GM18858 (cell line): ENCODE measurements at regions not wholly inside any gene's neighbourhood (a gene's known extent, or its start where the extent isn't known, plus 50 kb on each side); places are given as distances from the start of the nearest gene placed in this dataset.

Experiments used
- ATAC-seq: cut with Tn5 transposase; IDR thresholded peaks from one replicate; pipeline ENCODE4 v1.9.1; 2021; ENCODE audit not compliant: unreplicated experiment

GRCh38 chr6:121499666-121500065 lies 64.2 kb downstream of the GJA1 start:
- no peak for ATAC-seq

DNA sequence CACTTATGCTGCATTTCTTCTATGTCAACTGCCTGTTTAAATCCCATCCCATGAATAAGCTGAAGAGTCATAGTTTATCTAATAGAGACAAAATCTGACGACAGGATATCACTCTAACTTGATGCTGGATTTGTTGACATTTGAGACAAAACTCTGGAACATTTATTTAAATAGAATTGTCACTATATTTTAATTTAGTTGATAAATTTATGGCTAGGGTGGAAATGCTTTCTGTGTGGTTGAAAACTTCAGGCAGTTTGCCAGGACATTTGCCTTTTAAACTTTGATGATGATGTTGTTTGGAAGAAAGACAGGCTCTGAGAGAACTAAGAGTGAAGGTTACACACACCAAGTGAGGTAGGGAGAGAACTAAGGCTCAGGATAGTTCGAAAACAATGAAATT lies 68.1 kb downstream of the GJA1 start:
- no peak for ATAC-seq

DNA sequence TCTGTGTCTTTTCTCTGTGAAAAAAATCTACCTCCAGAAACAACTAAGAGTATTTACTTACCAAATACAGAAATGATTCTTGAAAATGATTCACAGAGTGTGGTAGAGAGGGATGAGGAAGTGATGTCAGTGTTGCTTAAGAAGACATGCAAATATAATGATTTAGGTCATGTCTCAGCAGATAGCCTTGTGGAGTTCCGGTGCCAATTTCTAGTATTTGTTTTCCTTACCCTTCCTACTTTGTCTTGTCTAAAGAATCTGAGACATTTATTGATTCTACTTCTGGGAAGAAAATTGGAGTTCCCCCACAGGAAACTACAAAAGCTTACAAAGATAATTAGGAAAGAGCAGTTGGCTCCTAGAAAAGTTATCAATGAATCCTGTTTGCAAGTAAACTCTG lies 68.8 kb downstream of the GJA1 start:
- no peak for ATAC-seq

DNA sequence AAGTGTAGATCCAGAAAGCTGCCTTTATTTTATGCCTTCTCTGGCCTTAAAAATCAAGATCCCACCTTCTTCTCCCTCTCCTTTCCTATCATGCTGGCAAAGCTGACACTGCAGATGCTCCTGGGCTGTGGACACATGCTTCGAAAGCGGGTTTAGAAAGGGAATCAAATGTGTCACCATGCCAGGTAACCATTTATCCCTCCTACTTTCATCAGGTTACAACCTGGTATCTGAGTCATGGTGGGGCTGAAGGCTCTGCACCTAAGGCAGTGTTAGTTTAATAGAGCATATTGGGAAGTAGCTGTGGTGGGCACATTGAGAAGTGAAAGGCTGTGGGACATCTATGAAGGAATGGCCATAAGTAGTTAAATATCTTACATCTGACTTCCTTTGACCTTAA lies 69.8 kb downstream of the GJA1 start:
- ATAC-seq, result no peak

DNA sequence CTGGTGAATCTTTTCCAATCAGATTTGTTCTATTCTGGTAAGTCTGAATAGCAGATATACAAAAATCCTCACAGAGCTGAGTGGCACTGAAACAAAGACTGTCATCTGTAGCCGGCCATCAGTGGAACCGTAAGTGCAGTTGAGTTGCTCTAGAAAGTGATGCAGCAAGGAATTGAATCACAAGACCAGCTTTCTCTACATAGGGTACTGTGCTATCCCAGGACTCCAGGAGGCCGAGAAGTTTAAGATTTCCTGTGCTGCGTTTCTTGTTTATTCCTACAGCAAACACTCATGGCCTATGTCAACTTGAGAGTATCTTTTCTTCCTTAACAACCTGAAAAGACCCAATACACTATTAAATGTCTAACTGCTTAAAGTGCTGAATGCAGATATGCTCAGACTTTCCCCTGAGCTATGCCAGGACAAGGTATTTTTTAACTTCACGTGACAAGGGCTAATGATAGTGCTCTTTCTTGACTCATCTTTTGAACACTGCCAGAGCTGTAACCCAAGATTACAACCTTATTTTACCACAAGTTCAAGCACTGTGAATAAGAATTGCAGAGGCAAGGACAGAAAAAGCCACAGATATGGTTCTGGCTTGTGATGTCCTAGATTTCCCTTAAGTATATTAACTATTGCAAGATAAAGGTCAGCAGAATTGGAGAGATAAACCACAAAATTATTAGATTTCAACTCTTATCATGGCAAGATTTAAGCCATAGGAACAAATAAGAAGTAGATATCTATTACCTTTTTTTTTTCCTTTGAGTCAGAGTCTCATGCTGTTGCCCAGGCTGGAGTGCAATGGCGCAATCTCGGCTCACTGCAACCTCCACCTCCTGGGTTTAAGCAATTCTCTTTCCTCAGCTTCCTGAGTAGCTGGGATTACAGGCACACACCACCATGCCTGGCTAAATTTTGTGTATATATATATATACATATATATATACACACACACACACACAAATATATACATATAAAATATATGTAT lies 71.6 kb downstream of the GJA1 start:
- no peak for ATAC-seq

- ATAC-seq, result no peak
These were observed 75.2 kb downstream of the GJA1 start for GRCh38 chr6:121510568-121511177.

DNA sequence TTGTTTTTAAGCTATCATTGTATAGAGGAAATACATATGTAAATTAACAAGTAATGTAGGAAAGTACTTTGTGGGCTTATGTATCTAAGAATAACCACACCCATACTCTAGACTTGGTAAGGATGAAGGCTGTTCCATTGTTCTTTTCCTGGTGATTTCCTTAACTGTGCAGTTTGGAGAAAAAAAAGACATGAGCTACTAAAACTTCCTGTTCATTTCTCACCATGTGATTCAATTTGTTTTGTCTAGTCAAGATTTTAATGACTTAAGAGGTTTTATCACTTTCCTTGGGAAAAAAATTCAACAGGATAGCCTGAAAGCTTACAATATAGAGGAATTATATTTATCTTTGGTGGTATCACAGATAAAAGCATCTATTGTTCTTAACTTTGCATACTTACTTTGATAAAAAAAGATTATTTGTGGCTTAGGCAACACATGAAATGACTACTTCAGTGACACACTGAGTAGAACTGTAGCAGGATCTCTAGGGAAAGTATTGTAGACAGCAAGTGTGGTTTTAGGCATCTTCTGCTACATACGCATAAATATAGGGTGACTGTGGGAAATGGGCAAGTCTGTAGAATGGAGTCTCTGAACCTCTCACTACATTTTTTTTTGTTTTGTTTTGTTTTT lies 80.3 kb downstream of the GJA1 start:
- ATAC-seq, result no peak

DNA sequence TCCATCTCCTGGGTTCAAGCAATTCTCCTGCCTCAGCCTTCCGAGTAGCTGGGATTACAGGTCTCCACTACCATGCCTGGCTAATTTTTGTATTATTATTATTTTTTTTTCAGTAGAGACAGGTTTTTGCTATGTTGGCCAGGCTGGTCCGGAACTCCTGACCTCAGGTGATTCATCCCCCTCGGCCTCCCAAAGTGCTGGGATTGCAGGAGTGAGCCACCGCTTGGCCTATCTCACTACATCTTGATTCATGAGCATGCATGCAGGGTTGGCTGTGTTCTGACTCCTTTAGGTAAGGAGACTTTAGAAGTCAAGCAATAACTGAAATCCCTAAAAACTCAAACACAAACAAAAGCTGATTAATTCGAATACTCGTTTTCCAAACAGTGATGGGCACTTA lies 80.9 kb downstream of the GJA1 start:
- ATAC-seq, result no peak

DNA sequence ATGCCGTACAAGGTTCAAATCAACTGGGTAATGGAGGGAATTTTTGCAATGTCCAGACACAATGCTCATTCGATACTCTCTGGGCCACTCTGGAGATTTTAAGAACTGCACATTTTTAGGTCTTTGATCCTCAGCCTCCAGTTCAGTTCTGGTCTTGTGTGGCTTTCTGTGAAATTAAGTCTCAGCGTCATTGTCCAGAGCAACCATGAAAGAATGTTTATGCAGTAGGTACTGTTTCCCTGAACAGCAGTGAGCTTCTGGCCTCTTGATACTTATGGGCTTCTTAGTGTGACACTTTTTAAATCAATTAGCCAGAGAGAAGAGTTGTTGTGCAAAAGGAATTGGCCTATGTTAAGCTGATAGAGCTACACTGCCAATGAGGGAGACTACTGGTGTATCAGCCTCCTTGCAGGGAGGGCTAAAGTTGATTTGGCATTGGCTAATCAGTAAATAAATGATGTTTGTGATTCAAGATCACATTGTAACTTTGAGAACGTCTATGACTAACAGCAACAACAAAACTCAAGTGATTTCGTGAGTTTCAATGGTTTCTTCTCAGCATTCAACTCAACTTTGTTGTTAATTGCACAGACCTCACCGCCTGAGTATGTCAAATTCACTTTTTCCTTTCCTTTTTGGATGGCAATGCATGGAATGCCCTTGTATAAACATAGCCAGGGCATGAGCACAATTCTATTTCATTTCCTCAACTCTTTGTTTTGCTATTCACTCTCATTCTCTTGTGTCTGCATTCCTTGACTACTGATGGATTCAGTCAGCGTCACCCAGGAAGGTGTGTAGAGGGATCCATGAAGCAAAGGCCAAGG lies 85.1 kb downstream of the GJA1 start:
- ATAC-seq, result no peak

DNA sequence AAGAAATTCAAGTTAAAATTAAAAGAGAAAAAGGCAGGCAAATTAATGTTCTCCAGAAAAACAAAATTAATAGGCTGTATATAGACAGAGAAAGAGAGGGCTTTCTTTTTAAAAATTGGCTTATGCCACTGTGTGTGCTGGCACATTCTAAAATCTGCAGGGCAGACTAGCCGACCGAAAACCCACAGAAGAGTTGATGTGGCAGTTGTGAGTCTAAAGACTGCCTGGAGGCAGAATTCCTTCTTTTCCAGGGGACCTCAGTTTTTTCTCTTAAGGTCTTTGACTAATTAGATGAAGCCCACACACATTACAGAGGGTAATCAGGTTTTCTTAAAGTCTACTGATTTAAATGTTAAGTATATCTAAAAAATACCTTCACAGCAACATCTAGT lies 85.7 kb downstream of the GJA1 start:
- ATAC-seq, result no peak

DNA sequence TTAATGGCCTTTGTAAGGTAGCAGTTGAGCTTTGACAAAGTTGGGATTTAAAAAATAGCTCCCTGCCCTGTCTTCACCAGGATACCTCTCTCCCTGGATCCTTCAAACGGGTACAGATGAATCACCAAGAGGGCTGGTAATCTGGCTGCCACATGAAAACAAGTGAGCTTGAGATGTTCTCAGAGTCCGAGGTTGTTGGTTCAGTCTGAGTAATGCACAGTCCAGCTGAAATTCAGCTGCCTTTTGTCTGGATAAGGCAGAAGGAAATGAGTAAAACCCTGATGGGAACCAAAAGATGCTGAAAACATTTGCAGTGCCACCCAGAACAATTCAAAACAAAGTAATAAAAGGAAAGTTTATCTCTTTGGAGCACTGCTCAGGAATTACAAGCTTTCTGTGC lies 86.8 kb downstream of the GJA1 start:
- ATAC-seq, result no peak

GRCh38 chr6:121522771-121523386 lies 87.4 kb downstream of the GJA1 start:
- ATAC-seq, result no peak

GRCh38 chr6:121523628-121524027 lies 88.2 kb downstream of the GJA1 start:
- ATAC-seq, result no peak

GRCh38 chr6:121526282-121526681 lies 90.8 kb downstream of the GJA1 start:
- no peak for ATAC-seq

DNA sequence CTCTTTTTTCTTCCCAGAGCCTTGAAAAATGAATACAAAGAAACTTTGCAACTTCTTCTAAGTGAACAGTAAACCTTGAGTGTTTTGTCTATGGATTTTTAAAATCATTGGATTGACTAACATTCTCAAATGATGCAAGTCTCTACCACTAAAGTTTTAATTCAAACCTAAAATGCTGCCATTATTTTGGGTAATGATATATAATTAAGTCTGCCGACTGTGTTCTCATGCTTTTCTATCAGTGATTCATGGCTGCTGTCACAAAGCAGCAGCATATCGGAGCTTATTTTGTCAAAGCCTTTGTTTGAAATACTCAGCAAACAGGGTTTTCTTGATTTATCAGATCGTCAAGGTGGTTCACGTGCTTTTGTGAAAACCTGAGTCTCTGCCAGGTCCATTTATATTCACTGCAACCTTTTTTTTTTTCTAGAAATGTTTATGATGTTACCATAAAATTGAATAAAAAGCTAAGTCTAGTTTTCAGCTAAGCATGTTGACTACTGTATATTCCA lies 96.3 kb downstream of the GJA1 start:
- ATAC-seq, result no peak

- no peak for ATAC-seq
These were observed 97.9 kb downstream of the GJA1 start for GRCh38 chr6:121533321-121533841.

DNA sequence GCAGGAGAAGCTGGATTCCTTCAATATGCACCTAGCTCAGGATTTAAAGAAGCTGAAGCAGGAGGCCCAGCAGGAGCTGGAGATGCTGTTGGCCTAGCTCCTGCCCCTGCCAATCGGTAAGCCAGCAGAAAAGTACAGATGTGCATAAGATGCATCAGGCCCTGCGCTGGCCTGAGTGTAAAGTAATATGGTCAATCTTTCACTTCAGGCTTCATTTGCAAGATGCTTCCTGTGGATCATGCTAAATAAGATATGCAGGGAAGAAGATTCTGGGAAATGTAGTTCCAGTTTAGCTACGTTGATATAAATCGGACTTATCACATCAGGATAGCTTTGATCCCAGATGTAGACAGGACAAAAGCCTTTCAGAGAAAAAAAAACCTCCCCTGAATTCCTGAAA lies 100.3 kb downstream of the GJA1 start:
- ATAC-seq, result no peak

DNA sequence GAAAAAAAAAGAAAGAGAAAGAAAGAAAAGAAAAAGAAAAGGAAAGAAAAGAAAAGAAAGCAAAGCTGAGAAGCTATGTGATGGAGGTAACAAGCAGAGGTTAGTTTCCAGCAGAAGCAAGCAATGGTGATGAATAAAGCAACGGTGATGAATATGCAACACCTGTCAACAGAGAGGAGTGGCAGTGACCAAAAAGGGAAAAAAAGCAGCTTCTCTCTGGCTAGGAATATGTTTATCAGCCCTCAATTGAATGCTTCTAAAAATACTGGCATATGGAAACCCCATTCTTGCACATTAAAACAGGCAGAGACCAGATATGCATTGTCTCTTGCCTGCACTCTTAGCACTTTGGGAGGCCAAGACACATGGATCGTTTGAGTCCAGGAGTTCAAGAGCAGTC lies 100.9 kb downstream of the GJA1 start:
- ATAC-seq, result no peak

GRCh38 chr6:121539439-121539838 lies 104.0 kb downstream of the GJA1 start:
- ATAC-seq, result no peak

DNA sequence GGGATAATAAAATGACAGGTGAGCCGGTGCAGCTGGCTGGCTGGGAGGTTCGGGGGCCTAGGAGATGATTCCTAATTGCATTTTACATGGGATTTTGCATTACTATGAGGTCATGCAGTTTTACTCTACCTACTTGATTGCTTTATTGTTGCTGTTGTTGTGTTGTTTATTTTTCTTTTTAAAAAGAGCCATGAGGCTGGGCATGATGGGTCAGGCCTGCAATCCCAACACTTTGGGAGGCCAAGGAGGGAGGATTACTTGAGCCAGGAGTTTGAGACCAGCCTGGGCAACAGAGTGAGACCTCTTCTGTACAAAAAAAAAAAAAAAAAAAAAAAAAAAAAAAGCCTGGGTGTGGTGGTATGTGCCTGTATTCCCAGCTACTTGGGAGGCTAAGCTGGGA lies 104.8 kb downstream of the GJA1 start:
- ATAC-seq, result no peak
